ENCODE measurements at regions not wholly inside any gene's neighbourhood (a gene's known extent, or its start where the extent isn't known, plus 50 kb on each side); places are given as distances from the start of the nearest gene placed in this dataset.

DNA sequence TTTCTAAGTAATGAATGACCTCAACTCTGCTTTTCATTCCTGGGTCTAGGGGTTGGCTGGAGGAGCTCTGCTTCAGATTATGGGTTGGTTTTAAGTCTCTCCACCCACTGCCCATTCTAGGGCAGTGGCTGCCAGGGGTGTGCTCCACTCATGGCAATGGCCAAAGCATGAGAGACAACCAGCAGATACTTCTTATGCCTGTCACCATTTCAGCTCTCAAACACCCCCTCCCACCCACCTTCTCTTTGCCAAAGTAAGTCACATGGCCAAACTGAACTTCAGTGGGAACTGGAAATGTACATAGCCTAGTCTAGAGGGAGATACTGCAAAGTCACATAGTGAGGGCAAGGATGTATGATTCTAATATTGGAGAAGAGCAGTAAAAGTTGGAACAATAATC, 285.3 kb downstream of the RPLP1 start:
- H3K27ac ChIP-seq = no peak overlapping the region
- TF ChIP-seq, protein P1, sequence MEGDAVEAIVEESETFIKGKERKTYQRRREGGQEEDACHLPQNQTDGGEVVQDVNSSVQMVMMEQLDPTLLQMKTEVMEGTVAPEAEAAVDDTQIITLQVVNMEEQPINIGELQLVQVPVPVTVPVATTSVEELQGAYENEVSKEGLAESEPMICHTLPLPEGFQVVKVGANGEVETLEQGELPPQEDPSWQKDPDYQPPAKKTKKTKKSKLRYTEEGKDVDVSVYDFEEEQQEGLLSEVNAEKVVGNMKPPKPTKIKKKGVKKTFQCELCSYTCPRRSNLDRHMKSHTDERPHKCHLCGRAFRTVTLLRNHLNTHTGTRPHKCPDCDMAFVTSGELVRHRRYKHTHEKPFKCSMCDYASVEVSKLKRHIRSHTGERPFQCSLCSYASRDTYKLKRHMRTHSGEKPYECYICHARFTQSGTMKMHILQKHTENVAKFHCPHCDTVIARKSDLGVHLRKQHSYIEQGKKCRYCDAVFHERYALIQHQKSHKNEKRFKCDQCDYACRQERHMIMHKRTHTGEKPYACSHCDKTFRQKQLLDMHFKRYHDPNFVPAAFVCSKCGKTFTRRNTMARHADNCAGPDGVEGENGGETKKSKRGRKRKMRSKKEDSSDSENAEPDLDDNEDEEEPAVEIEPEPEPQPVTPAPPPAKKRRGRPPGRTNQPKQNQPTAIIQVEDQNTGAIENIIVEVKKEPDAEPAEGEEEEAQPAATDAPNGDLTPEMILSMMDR (IDR thresholded peaks at IDR 0.05) = no peak
- no peak for TF ChIP-seq ZFX (IDR thresholded peaks at IDR 0.05; ENCODE audit: borderline replicate concordance)

GRCh38 chr15:69740684-69741083, 288.1 kb downstream of the RPLP1 start:
- TF ChIP-seq ZFX (IDR thresholded peaks at IDR 0.05; ENCODE audit: borderline replicate concordance) = no peak
- TF ChIP-seq, protein P1 (IDR thresholded peaks at IDR 0.05) = no peak
- no peak overlapping the region for H3K27ac ChIP-seq

DNA sequence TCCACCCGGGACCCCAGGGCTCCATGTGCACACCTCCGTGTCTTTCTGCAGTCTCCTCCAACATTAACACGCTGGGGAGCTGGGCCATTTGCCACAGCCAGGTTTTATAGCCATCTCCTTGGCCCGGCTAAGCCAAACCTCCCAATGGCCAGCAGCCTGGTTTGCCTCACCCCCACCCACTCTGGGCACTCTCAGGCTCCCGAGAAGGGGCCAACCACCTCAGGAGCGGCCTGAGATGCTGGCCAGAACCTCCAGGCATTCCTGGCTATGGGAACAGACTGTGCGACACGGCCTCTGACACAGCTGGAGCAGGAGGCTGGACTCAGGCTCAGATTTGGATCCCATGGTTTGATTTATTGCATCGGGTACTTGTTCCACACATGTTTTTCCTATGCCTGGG, 289.7 kb downstream of the RPLP1 start:
- no peak overlapping the region for H3K27ac ChIP-seq

GRCh38 chr15:69743091-69743490, 290.5 kb downstream of the RPLP1 start:
- H3K27ac ChIP-seq = no peak overlapping the region
- TF ChIP-seq, protein P1 (IDR thresholded peaks at IDR 0.05) = no peak
- no peak for TF ChIP-seq ZFX (IDR thresholded peaks at IDR 0.05; ENCODE audit: borderline replicate concordance)

More for the DNA sequence above, 289.7 kb downstream of the RPLP1 start:
- TF ChIP-seq ZFX (IDR thresholded peaks at IDR 0.05; ENCODE audit: borderline replicate concordance) = no peak
- TF ChIP-seq, protein P1 (IDR thresholded peaks at IDR 0.05) = no peak

GRCh38 chr15:69744391-69745162, 292.0 kb downstream of the RPLP1 start:
- TF ChIP-seq, protein P1 (IDR thresholded peaks at IDR 0.05) = no peak
- TF ChIP-seq ZFX (IDR thresholded peaks at IDR 0.05; ENCODE audit: borderline replicate concordance) = no peak
- H3K27ac ChIP-seq = no peak overlapping the region

DNA sequence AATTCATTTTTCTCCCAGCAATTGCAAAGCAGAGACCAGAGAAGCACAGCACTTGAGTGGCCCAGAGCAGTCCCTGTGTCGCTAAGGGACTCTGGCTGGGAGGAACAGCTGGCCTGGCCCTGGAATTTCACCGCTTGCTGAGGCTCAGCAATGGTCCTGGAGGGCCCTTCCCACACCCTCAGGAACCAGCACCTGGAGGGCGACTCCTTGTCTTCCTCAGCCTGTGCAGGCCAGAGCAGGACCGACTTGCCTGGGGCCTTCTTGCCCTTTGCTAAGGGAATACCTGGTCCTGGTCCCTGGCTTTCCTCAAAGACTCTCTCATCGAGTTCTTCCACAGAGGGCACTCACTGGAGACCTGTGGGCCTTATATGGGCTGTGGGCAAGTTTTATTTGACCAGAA, 294.6 kb downstream of the RPLP1 start:
- no peak overlapping the region for H3K27ac ChIP-seq
- no peak for TF ChIP-seq ZFX (IDR thresholded peaks at IDR 0.05; ENCODE audit: borderline replicate concordance)
- TF ChIP-seq, protein P1 (IDR thresholded peaks at IDR 0.05) = no peak

DNA sequence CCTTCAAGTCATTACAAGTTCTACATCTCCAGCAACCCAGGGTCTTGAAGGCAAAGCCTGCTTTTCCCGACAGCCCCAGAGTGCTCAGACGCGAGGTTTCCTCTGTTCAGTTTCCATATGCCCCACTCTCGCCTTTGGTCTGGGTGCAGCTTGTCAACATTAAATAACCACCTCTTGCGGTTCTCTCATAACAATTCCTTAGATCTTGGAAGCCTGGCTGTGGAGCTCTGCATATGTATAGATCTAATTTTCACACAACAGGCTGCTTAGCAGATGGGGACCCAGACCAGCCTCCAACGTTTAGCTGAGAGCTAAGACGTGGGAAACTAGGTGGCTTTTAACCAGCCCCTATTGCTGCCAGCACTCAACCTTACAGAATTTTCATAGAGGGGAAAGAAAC, 295.5 kb downstream of the RPLP1 start:
- TF ChIP-seq, protein P1 (IDR thresholded peaks at IDR 0.05) = no peak
- no peak for TF ChIP-seq ZFX (IDR thresholded peaks at IDR 0.05; ENCODE audit: borderline replicate concordance)
- H3K27ac ChIP-seq = no peak overlapping the region

Measured in 22Rv1 (cell line).